GM18858 (cell line): ENCODE measurements at regions not wholly inside any gene's neighbourhood (a gene's known extent, or its start where the extent isn't known, plus 50 kb on each side); places are given as distances from the start of the nearest gene placed in this dataset.

Experiments
- ATAC-seq: cut with Tn5 transposase; IDR thresholded peaks from one replicate; pipeline ENCODE4 v1.9.1; 2021; ENCODE audit not compliant: unreplicated experiment

DNA sequence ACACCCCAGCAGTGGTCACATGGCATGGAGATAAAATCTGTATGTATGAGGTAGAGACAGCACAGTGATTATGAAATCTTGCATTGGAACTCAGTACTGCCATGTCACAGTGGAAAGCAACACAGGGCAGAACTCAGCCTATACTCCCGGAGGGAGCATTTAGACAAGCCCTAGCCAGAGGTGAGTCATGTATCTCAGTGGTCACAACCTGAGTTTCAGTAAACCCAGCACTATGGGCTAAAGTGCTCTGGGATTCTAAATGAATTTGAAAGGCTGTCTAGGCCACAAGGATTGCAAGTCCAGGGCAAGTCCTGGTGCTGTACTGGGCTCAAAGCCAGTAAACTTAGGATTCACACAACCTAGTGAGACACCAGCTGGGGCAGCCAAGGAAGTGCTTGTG lies 1717.1 kb upstream of the RAG2 start:
- no peak for ATAC-seq

DNA sequence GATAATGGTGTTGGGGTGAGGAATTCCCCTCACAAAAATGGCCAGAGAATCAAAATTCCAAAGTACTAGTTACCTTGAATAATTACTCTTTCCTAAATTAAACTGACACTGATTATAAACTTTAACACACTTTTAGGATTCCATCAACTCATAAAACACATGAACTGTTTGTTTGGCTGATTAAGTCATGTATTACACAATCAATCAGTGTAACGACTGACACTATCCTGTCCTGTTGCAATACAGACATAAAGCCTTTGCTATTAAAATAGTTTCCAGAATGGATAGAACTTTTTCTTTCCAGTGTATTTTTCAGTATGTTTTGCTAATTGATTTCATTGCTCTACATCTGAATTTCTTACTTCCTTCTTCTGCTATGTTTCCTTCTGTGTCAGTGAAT lies 1709.4 kb upstream of the RAG2 start:
- ATAC-seq = no peak

DNA sequence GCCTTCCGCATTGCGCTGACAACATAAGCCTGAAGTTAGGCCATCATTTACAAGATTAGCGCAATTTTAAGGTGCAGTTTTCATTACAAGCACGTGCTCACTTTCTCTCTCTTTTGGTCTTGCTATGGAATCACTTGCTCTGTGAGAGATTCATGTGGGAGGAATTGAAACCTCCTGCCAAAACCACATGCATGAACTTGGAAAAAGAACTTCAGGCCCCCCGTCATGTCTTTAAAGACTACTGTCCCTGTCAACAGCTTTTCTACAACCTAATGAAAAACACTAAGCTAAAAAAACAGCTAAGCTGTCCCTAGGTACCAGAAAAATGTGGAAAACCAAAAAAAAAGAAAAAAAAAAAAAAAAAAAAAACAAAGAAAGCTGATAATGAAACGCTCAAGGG lies 1707.6 kb upstream of the RAG2 start:
- no peak for ATAC-seq

DNA sequence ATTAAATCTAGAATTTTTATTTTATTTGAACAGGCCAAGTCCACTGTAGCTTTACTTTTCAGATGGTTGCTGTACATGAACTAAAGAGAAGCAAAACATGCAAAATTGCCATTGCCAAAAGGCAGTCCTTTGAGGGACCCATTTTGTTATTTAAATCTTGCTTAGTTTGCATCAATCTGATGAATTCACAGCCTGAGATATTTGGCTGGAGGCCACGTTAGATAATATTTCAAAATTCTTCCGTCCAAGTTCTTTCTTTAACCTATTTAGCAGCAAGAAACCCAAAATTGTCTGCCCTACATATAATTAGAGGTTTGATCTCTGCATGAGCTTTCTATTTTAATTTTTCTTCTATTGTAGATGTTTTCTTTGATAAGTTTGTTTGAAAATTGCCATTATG lies 1706.9 kb upstream of the RAG2 start:
- ATAC-seq = no peak

DNA sequence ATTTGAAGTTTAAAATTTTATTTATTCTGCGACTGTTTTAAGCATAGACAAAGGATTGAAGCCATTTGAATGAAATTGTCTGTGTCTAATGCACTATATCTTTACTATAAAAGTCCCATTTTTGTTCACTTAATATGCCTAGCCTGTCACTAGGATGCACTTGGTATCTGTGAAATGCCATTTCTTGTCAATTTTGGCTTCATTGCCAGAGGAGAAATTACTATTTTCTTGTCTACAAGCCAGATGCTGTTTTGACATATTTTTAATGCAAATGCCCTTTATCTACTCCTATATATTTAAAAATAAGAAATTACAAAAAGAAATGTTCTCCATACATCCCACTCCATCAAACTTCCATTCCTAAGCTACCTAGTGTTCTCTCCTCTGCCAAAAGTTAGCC lies 1704.5 kb upstream of the RAG2 start:
- ATAC-seq = no peak

DNA sequence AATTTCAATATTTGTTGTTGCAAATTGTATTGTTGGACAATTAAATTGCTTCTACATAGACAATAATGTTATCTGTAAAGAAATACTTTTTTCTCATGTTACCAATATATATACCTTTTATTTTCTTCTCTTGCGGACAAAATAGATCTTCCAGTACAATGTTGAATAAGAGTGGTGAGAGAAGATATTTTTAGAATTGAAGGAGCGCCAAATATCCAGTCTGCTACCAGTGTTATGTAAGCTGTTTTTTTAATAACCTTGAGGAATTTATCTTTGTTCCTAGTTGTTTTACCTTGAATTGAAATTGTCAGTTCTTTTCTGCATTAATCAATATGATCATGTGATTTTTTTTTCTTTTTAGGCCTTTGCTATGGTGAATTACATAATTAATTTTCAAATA lies 1702.5 kb upstream of the RAG2 start:
- no peak for ATAC-seq

DNA sequence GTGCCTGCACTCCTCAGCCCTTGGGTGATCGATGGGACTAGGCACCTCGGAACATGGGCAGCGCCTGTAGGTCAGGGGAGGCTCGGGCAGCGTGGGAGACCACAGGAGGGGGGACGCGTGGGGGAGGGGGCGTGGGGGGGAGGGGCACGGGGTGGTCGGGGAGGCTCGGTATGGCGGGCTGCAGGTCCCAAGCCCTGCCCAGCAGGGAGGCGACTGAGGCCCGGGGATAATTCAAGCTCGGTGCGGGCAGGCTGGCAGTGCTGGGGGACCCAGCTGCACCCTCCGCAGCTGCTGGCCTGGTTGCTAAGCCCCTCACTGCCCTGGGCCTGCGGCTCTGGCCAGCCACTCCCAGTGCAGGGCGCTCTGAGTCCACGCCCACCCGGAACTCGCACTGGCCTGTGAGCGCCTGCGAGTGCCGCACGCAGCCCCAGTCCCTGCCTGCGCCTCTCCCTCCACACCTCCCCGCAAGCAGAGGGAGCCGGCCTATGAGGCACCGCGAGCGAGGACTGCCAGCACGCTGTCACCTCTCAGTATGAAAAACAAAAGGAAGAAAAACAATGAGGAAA lies 1698.3 kb upstream of the RAG2 start:
- ATAC-seq = no peak

DNA sequence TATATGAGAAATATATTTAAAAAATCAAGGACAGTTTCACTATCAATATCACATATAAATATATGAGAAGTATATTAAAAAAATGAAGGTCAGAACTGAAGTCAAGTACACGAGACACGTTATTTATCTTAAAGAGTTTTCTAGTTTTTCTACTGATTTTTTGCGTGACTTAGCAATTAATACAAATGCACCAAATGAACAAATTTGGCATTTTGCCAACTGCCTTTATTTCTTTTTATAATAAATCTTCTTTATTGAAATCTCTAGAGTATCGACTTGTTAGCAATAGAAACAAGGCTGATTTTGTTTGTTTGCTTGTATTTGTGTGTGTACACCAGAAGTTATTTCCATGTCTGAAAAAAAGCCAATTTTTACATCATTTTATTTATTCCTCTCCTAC lies 1684.7 kb upstream of the RAG2 start:
- ATAC-seq = no peak

DNA sequence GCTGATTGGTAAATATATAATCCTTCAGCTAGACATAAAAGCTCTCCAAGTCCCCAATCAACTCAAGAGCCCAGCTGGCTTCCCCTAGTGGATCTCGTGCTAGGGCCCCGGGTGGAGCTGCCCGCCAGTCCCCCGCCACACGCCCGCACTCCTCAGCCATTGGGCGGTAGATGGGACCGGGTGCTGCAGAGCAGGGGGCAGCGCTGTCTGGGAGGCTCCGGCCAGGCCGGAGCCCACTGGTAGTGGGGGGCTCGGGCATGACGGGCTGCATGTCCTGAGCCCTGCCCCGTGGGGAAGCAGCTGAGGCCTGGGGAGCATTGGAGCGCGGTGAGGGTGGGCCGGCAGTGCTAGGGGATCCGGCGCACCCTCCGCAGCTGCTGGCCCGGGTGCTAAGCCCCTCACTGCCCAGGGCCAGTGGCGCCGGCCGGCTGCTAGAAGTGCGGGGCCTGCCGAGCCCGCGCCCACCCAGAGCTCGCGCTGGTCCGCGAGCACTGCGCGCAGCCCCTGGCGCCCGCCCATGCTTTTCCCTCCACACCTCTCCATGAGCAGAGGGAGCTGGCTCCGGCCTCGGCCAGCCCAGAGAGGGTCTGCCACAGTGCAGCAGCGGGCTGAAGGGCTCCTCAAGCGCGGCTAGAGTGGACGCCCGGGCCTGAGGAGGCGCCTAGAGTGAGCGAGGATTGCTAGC lies 1680.6 kb upstream of the RAG2 start:
- no peak for ATAC-seq

DNA sequence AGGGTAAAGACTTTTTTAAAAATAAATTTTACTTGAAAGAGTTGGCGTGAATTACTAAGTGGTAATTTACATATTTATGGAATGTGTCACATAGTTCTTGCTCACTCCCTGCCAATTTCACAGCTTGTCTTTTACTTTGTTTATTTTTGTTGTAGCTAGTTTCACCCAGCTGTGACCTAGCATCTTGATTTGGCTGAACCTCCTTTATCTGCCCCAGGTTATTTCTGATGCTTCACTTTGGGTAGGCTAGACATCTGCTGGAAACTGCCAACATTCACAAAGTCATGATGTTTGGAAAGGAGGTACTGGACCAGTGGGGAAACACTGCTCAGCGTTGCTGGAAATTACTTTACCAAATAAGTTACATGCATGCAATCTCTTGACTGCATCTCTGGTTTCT lies 1676.0 kb upstream of the RAG2 start:
- ATAC-seq = no peak

DNA sequence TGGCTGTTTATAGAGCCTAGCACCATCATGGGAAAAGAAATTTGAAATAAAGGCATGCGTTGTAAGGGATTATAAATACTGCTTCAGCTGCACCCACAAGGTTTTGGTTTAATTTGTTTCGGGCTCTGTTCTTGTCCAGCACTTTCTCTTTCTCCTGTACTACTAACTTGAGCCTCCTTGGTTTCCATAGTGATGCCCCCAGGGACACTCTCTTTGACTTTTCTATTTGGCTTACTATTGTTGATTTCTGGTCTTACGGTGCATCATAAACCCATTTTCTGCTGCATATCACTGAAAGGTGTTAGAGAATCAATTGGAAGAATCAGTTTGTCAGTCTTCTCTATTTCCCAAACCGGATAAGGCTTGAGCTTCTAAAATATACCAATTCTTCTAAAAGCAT lies 1674.3 kb upstream of the RAG2 start:
- ATAC-seq = no peak

DNA sequence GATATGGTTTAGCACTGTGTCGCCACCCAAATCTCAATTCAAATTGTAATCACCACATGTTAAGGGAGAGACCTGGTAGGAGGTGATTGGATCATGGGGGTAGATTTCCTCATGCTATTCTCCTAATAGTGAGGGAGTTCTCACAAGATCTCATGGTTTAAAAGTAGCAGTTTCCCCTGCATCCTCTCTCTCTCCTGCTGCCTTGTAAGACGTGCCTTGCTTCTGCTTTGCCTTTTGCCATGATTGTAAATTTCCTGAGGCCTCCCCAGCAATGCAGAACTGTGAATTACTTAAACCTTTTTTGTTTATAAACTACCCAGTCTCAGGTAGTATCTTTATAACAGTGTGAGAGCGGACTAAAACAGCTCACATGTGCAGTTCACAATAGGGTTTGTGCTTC lies 1668.7 kb upstream of the RAG2 start:
- ATAC-seq = no peak

DNA sequence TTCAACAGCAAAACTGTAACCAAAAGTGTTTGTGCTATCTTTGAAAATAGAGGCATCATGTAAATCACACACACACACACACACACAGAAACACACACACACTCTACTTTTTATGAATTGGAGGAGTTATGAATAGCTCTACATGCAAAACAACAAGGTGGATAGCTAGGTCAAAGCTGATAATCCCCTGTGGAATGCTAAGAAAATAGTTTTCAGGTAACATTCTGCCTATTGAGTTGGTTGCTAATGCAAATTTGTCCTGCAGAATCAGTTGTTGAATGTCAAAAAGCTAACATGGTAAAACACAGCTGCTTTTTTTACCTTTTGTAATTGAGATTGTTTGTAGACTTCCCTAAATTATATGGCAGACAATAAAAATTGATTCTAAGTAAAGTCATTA lies 1658.4 kb upstream of the RAG2 start:
- ATAC-seq = no peak

DNA sequence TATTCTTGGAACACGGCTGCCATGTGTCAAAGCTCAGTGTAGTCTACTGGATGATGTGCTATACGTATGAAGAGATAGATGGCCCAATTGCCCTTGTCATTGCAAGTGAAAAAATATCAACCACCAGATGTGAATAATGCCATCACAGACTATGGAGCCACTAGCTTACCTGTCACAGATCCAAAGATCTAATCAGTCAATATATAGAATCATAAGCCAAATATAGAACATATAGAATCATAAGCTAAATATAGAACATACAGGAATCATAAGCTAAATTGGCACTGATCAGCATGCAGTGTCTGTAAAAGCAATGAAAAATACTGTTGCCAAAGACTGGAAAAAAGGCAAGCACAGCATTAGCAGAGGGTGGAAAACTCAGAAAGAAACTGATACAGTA lies 1656.9 kb upstream of the RAG2 start:
- ATAC-seq = no peak

DNA sequence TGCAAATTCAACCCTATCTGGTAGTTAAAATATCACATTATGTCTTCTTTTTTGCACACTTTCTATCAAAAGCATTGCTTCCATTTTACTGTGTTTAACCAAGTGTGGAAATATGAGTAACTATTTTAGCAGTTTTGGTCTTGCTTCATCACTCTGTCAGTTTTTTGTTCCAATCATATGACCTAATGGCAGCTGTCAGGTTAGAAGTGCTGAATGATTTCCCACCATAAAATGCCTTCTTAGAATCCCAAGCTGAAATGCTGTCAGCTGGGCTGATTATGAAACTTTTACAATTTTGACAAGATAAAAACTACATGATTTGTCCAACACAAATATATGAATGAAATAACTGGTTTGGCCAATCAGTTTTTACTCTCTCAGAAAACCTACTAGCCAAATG lies 1654.6 kb upstream of the RAG2 start:
- no peak for ATAC-seq

DNA sequence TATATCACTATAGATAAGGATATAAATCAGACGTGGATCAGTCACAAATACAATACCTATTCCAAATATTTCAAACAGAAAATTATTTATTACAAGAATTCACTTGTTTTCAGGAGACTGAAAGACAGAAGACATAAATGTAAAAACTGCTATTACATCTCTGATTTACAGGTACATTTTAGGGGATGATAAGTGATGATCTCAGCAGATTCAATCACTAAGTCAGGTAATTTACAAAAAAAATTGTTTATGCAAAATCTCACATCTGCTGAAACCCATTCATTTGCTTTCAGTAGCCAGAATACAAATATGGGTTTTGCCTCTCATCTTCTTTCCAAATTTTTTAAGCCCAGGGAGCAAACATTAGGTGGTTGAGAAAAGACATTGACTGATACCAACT lies 1648.4 kb upstream of the RAG2 start:
- ATAC-seq = no peak

DNA sequence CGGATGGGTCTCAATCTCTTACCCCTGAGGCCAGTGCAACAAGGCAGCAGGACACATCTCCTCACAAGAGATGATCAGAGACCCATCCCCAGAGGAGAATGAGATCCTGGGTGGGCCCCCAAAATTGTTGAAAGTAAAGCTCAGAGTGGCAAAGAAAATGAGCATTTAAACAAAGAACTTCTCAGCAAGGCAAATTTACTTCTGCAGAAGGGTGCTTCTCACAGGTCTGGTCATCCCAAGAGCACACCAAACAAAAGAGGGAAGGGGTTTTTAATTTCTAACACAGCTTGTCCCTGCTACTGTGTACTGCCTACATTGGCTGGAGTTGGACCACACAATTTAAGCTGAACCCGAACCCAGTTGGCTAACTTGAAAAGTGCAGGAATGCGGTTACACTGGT lies 1628.6 kb upstream of the RAG2 start:
- no peak for ATAC-seq

DNA sequence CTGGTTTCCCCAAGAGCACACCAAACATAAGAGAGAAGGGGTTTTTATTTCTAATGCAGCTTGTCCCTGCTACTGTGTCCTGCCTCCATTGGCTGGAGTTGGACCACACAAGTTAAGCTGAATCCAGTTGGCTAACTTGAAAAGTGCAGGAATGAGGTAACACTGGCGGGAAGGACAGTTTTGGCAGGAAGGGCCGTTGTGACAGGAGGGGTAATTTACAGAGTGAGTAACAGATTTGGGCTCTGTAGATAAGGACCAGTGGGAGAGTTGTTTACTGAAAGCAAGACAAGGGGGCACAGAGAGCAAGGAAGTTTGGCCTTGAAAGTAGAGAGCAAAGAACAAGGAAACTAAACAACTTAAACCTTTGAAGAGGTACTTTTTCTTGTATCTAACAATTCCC lies 1623.3 kb upstream of the RAG2 start:
- no peak for ATAC-seq

DNA sequence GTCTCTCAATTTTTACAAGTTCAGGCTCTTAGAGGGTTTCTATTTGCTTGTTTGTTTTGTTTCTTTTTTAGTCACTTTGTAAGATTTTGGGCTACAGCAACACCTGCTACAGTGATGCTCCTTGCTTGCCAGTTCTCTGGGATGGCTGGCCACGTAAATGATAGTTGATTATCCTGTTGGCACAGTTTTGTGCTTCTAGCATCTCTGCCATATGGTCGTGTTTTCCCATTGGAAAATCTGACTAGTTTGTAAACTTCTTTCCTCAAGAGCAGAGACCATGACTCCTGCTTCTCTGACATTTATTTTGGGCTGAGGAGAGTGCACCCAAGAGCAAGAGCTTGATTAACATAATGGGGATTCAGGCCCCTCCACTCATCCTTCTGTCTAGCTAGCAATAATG lies 1621.6 kb upstream of the RAG2 start:
- ATAC-seq = no peak

DNA sequence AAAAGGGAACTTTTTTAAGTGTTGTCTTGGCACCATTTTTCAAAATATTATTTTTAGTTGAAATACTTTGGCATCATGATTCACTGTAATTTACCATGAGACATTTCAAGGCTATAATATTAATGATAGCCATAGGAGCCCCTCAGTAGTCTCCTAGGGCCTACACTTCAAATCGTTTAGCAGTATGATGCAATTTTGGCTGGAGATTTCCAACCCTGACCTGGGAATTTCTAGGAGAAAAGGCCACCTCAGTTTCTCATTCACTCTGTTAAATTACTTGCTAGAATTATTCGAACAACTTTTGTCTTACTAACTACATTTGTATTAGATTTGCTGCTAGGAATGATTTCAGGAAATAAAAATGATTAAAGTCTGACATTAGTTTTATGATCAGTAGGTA lies 1610.9 kb upstream of the RAG2 start:
- ATAC-seq = no peak

DNA sequence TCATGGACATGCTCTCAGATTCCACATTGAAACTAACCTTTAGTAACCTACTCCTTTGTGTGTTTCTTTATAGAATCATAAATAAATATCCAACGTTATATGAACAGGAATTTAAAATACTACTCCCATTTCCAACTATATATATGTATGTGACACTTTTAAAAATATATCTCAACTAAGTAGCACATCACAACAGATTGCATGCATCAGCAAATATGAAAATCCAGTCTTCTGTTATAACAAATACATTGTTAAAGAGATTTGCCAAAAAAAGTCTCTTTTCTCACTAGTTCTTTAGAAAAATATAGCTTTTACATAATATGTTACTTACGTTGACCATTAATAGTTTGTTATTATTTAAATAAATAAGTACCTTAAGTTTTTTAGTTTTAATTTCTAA lies 1608.6 kb upstream of the RAG2 start:
- ATAC-seq = no peak

DNA sequence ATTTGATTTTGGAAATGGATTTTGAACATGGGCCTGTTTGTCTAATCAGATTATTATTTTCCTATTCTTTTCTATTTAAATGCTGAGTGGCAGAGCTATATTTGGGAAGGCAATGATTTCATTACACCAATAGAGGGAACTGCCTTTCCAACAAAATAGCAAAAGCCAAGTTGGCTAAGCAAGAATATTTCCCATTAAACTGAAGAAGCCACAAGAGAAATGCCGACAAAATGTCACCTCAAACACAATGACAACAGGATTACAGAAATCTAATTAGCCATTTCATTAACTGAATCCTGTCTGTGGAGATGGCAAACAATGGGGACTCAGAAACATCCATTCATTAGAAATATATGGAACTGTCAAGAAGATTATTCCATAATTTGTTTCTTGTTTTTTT lies 1593.1 kb upstream of the RAG2 start:
- no peak for ATAC-seq

DNA sequence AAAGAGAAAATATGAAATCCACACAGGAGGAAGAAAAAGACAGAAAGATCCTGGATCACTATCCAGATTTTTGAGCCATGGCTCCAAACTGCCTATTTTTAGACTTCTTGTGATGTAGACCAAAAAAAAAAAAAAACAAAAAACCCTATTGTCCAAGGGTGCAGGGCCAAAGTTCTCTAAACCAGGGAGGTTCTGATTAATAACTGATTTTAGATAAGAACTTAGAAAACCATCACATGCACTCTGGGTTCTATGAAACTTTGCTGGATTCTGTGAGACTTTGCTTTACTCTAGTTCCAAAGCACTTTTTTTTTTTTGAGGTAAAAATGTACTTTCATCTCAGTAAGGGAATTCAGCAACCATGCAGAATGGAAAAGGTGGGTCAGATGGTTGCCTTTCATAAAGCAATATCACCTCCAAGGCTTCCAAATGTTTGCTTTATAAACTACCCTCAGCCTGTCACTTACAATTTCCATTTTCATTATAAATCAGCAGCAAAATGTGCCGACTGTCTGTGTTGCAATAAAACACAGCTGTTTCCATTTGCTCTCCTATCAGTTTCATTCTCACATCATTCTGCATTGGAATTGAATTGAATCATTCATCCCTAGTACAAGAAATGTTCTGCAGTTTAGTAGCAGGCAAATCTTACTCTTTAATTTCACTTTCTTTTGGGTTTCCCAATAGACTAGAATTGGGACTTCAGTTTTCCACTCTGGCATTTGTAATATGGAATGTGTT lies 1584.3 kb upstream of the RAG2 start:
- ATAC-seq = no peak
